ENCODE measurements at regions not wholly inside any gene's neighbourhood (a gene's known extent, or its start where the extent isn't known, plus 50 kb on each side); places are given as distances from the start of the nearest gene placed in this dataset.

DNA sequence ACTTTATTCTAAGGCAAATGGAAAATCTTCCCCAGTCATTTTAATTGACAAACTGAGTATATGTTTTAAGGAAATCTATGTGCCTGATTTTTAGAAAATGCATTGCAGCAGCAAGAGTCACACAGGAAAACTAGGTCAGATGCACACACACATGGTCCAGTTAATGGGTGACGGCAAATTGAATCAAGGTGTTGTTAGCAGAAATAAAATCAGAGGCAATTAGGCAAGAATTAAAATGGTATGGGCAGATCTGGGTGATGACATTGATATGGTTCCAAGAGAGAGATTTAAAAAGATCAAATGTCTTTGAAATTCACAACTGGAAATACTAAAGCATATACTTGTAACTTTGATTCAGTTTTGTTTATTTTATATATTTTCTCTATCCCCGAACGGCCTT, 174.2 kb upstream of the CDH19 start:
- H3K4me3 ChIP-seq (ENCODE audit: low read length in 2 of 2): no peak overlapping the region
- no peak overlapping the region for H3K14ac ChIP-seq (ENCODE audit: low read length)
- H3K4me2 ChIP-seq (ENCODE audit: insufficient read depth, low read length, poor library complexity, severe bottlenecking): no peak overlapping the region
- no peak overlapping the region for H3K23ac ChIP-seq (ENCODE audit: low read depth, low read length, poor library complexity)
- no peak for DNase-seq (ENCODE audit: low spot score)
- H3K9me3 ChIP-seq (replicated peaks in 1 of 2; ENCODE audit: control insufficient read depth in 2 of 2, insufficient read depth in 1 of 2, low read depth in 1 of 2, low read length in 2 of 2): no peaks in the 10 kb centered on the region
- no peaks in the 10 kb centered on the region for H3K79me1 ChIP-seq (ENCODE audit: low read depth, low read length)
- no peaks in the 10 kb centered on the region for H3K36me3 ChIP-seq (replicated peaks in 1 of 2; ENCODE audit: control insufficient read depth in 2 of 2, insufficient read depth in 2 of 2, low read length in 2 of 2)
- H3K4me1 ChIP-seq (ENCODE audit: control insufficient read depth in 2 of 2, insufficient read depth in 1 of 2, low read depth in 1 of 2, low read length in 2 of 2): no peaks in the 10 kb centered on the region
- no peak overlapping the region for H3K9ac ChIP-seq (ENCODE audit: low read depth, low read length, poor library complexity)
- H2BK120ac ChIP-seq (ENCODE audit: low read depth, low read length): no peak overlapping the region
- H3K18ac ChIP-seq (ENCODE audit: low read length): no peak overlapping the region
- H3K27me3 ChIP-seq (ENCODE audit: control insufficient read depth in 3 of 3, insufficient read depth in 3 of 3, low read depth in 1 of 3, low read length in 3 of 3): no peaks in the 10 kb centered on the region
- no peak overlapping the region for H2AFZ ChIP-seq (ENCODE audit: low read length)
- no peak overlapping the region for H2BK15ac ChIP-seq (ENCODE audit: low read length)
- no peak overlapping the region for H2BK12ac ChIP-seq (ENCODE audit: low read length)
- H3K4ac ChIP-seq (ENCODE audit: low read length): no peak overlapping the region
- no peak overlapping the region for H4K91ac ChIP-seq (ENCODE audit: low read depth, low read length, poor library complexity)
- no peak overlapping the region for H2AK5ac ChIP-seq (ENCODE audit: low read depth, low read length)
- no CpG with 5 or more reads among the region's 3 CpGs for WGBS, 2 donors (ENCODE audit: extremely low coverage in 2 of 2, insufficient read length in 2 of 2, insufficient replicate concordance in 1 of 2)
- H4K8ac ChIP-seq (ENCODE audit: low read depth, low read length): no peak overlapping the region
- H3K27ac ChIP-seq (replicated peaks; ENCODE audit: low read length): no peak overlapping the region
- no peak overlapping the region for H2BK5ac ChIP-seq (ENCODE audit: low read length)

DNA sequence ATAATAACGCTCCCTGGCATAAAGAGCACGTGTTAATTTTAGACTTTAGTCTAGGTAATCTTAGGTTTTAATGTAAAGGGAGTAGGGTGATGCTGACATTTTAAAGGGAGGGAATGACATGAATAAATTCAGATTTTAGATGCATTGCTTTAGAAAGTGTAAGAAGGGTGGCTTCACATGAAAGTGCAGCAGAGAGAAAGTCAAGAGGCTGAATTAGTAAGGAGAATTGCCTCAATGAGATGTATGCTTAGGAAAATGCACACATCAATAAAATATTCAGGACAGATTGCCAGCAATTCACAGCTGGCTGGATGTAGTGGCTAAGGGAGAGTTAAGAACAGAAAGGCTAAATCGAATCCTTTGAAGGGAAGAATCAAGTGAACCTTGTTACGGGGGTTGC, 165.5 kb upstream of the CDH19 start:
- no peak overlapping the region for H3K4me2 ChIP-seq (ENCODE audit: insufficient read depth, low read length, poor library complexity, severe bottlenecking)
- H2AK5ac ChIP-seq (ENCODE audit: low read depth, low read length): no peak overlapping the region
- no peak overlapping the region for H3K4me3 ChIP-seq (ENCODE audit: low read length in 2 of 2)
- no peak overlapping the region for H4K8ac ChIP-seq (ENCODE audit: low read depth, low read length)
- H4K91ac ChIP-seq (ENCODE audit: low read depth, low read length, poor library complexity): no peak overlapping the region
- no peaks in the 10 kb centered on the region for H3K36me3 ChIP-seq (replicated peaks in 1 of 2; ENCODE audit: control insufficient read depth in 2 of 2, insufficient read depth in 2 of 2, low read length in 2 of 2)
- no peak overlapping the region for H3K4ac ChIP-seq (ENCODE audit: low read length)
- H3K79me1 ChIP-seq (ENCODE audit: low read depth, low read length): no peaks in the 10 kb centered on the region
- H3K27ac ChIP-seq (replicated peaks; ENCODE audit: low read length): no peak overlapping the region
- no peaks in the 10 kb centered on the region for H3K27me3 ChIP-seq (ENCODE audit: control insufficient read depth in 3 of 3, insufficient read depth in 3 of 3, low read depth in 1 of 3, low read length in 3 of 3)
- H2BK120ac ChIP-seq (ENCODE audit: low read depth, low read length): no peak overlapping the region
- H3K14ac ChIP-seq (ENCODE audit: low read length): no peak overlapping the region
- no peak overlapping the region for H2AFZ ChIP-seq (ENCODE audit: low read length)
- no peak overlapping the region for H3K18ac ChIP-seq (ENCODE audit: low read length)
- H2BK15ac ChIP-seq (ENCODE audit: low read length): no peak overlapping the region
- WGBS, 2 donors (ENCODE audit: extremely low coverage in 2 of 2, insufficient read length in 2 of 2, insufficient replicate concordance in 1 of 2): no CpG with 5 or more reads among the region's 4 CpGs
- H3K4me1 ChIP-seq (ENCODE audit: control insufficient read depth in 2 of 2, insufficient read depth in 1 of 2, low read depth in 1 of 2, low read length in 2 of 2): no peaks in the 10 kb centered on the region
- H3K23ac ChIP-seq (ENCODE audit: low read depth, low read length, poor library complexity): no peak overlapping the region
- H3K9me3 ChIP-seq (replicated peaks in 1 of 2; ENCODE audit: control insufficient read depth in 2 of 2, insufficient read depth in 1 of 2, low read depth in 1 of 2, low read length in 2 of 2): no peaks in the 10 kb centered on the region
- no peak overlapping the region for H2BK5ac ChIP-seq (ENCODE audit: low read length)
- no peak for DNase-seq (ENCODE audit: low spot score)
- H2BK12ac ChIP-seq (ENCODE audit: low read length): no peak overlapping the region
- no peak overlapping the region for H3K9ac ChIP-seq (ENCODE audit: low read depth, low read length, poor library complexity)

DNA sequence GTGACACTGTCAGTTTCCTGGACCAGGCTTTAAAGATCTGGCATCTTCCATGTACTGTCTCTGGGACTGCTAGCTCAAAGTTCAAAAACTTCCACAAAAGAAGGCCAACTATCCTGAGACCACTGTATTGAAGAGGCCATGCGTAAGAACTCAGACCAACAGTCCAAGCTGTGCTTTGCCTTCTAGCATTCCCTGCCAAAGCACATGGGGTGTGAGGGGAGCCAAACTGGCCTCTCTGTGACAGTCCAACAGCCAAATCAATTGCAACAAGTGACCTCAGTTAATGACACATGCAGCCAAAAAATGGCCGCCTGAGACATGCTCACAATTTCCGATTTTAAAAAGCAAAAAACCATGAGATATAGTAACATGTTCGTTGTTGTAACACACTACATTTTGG, 160.3 kb upstream of the CDH19 start:
- Histone ChIP-seq H3K4me3 (ENCODE audit: low read length in 2 of 2) (no peak overlapping the region), H3K4me1 (ENCODE audit: control insufficient read depth in 2 of 2, insufficient read depth in 1 of 2, low read depth in 1 of 2, low read length in 2 of 2) (no peaks in the 10 kb centered on the region), H3K4me2 (ENCODE audit: insufficient read depth, low read length, poor library complexity, severe bottlenecking) (no peak overlapping the region), H2BK12ac (ENCODE audit: low read length) (no peak overlapping the region), H3K9me3 (replicated peaks in 1 of 2; ENCODE audit: control insufficient read depth in 2 of 2, insufficient read depth in 1 of 2, low read depth in 1 of 2, low read length in 2 of 2) (no peaks in the 10 kb centered on the region), H2AK5ac (ENCODE audit: low read depth, low read length) (no peak overlapping the region), H3K27ac (replicated peaks; ENCODE audit: low read length) (no peak overlapping the region), H3K4ac (ENCODE audit: low read length) (no peak overlapping the region), H2BK120ac (ENCODE audit: low read depth, low read length) (no peak overlapping the region), H3K79me1 (ENCODE audit: low read depth, low read length) (no peaks in the 10 kb centered on the region), H3K9ac (ENCODE audit: low read depth, low read length, poor library complexity) (no peak overlapping the region), H3K27me3 (ENCODE audit: control insufficient read depth in 3 of 3, insufficient read depth in 3 of 3, low read depth in 1 of 3, low read length in 3 of 3) (no peaks in the 10 kb centered on the region), H3K23ac (ENCODE audit: low read depth, low read length, poor library complexity) (no peak overlapping the region), H4K8ac (ENCODE audit: low read depth, low read length) (no peak overlapping the region), H3K18ac (ENCODE audit: low read length) (no peak overlapping the region), H2BK5ac (ENCODE audit: low read length) (no peak overlapping the region), H3K14ac (ENCODE audit: low read length) (no peak overlapping the region), H2BK15ac (ENCODE audit: low read length) (no peak overlapping the region), H2AFZ (ENCODE audit: low read length) (peak overlapping the region; percentile 57), H3K36me3 (replicated peaks in 1 of 2; ENCODE audit: control insufficient read depth in 2 of 2, insufficient read depth in 2 of 2, low read length in 2 of 2) (no peaks in the 10 kb centered on the region), H4K91ac (ENCODE audit: low read depth, low read length, poor library complexity) (no peak overlapping the region)
- no peak for DNase-seq (ENCODE audit: low spot score)
- WGBS, 2 donors (ENCODE audit: extremely low coverage in 2 of 2, insufficient read length in 2 of 2, insufficient replicate concordance in 1 of 2): no CpG with 5 or more reads among the region's 4 CpGs

DNA sequence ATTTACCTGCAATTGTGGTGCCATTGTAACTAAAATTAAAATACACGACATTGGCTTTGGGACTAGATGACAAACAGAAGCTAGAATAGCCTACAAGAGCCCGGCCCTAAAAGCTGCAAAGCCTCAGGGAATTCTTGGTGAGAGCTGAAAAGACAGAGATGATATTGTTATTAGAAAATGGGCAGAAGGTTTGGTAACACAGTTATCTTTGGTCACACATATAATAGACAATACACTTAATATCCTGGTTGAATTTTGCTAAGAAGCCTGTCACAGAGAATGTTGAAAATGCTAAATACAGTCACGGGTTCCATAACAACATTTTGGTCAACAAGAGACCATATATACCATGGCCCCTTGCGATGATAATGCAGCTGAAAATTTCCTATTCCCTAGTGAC, 157.3 kb upstream of the CDH19 start:
- Histone ChIP-seq H3K27ac (replicated peaks; ENCODE audit: low read length) (no peak overlapping the region), H2BK12ac (ENCODE audit: low read length) (no peak overlapping the region), H3K36me3 (replicated peaks in 1 of 2; ENCODE audit: control insufficient read depth in 2 of 2, insufficient read depth in 2 of 2, low read length in 2 of 2) (no peaks in the 10 kb centered on the region), H3K9ac (ENCODE audit: low read depth, low read length, poor library complexity) (no peak overlapping the region), H2AFZ (ENCODE audit: low read length) (no peak overlapping the region), H2BK15ac (ENCODE audit: low read length) (no peak overlapping the region), H3K79me1 (ENCODE audit: low read depth, low read length) (no peaks in the 10 kb centered on the region), H3K4ac (ENCODE audit: low read length) (no peak overlapping the region), H3K9me3 (replicated peaks in 1 of 2; ENCODE audit: control insufficient read depth in 2 of 2, insufficient read depth in 1 of 2, low read depth in 1 of 2, low read length in 2 of 2) (no peaks in the 10 kb centered on the region), H2BK5ac (ENCODE audit: low read length) (no peak overlapping the region), H3K18ac (ENCODE audit: low read length) (no peak overlapping the region), H3K23ac (ENCODE audit: low read depth, low read length, poor library complexity) (no peak overlapping the region), H3K14ac (ENCODE audit: low read length) (no peak overlapping the region), H3K4me1 (ENCODE audit: control insufficient read depth in 2 of 2, insufficient read depth in 1 of 2, low read depth in 1 of 2, low read length in 2 of 2) (no peaks in the 10 kb centered on the region), H3K4me3 (ENCODE audit: low read length in 2 of 2) (no peak overlapping the region), H3K27me3 (ENCODE audit: control insufficient read depth in 3 of 3, insufficient read depth in 3 of 3, low read depth in 1 of 3, low read length in 3 of 3) (no peaks in the 10 kb centered on the region), H3K4me2 (ENCODE audit: insufficient read depth, low read length, poor library complexity, severe bottlenecking) (no peak overlapping the region), H4K91ac (ENCODE audit: low read depth, low read length, poor library complexity) (no peak overlapping the region), H2AK5ac (ENCODE audit: low read depth, low read length) (no peak overlapping the region), H2BK120ac (ENCODE audit: low read depth, low read length) (no peak overlapping the region), H4K8ac (ENCODE audit: low read depth, low read length) (no peak overlapping the region)
- WGBS, 2 donors (ENCODE audit: extremely low coverage in 2 of 2, insufficient read length in 2 of 2, insufficient replicate concordance in 1 of 2): no CpG with 5 or more reads among the region's 4 CpGs
- no peak for DNase-seq (ENCODE audit: low spot score)
